ENCODE measurements at regions not wholly inside any gene's neighbourhood (a gene's known extent, or its start where the extent isn't known, plus 50 kb on each side); places are given as distances from the start of the nearest gene placed in this dataset.

DNA sequence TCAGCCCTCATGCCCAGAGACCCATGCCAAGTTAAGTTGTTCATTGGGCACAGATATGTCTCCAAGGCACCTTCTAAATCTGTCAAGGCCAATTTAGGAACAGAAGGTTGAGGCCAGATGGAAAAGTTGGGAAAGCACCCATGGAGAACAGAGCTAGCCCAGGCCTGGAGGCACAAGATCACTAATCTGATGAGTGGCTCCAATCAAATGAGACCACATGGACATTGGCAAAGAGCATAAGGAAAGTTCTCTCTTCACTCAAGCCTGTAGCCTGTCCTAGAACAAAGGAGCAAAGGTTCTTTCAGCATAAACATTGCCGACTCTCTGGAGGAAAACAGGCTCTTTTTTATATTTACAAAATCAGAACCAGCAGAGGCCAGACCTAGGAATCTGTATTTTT is 154.8 kb downstream of the RNF152 start:
- TF ChIP-seq ISL1 (CRISPR knock-in tag; IDR thresholded peaks at IDR 0.05) (no peak), RARB (CRISPR knock-in tag; IDR thresholded peaks at IDR 0.05) (no peak), BACH2 (CRISPR knock-in tag; IDR thresholded peaks at IDR 0.05; ENCODE audit: borderline replicate concordance) (no peak)
